HG03095 (cell line): ENCODE measurements at regions not wholly inside any gene's neighbourhood (a gene's known extent, or its start where the extent isn't known, plus 50 kb on each side); places are given as distances from the start of the nearest gene placed in this dataset.
"Not testable (repeated sequence)": the region's sequence is repeated elsewhere in the genome, so short reads cannot be mapped to it uniquely, and the experiment has no call there.

Experiments used
- ATAC-seq: cut with Tn5 transposase; IDR thresholded peaks from one replicate; pipeline ENCODE4 v1.9.1; 2021; ENCODE audit warnings: moderate library complexity; ENCODE audit not compliant: unreplicated experiment

- ATAC-seq, result no peak
These were observed 126.5 kb downstream of the VPREB1 start for GRCh38 chr22:22371031-22371541.

- ATAC-seq, result no peak
These were observed 127.5 kb downstream of the VPREB1 start for GRCh38 chr22:22372086-22372485.

GRCh38 chr22:22374163-22374562, 129.6 kb downstream of the VPREB1 start:
- no peak for ATAC-seq

- no peak for ATAC-seq
These were observed 130.0 kb downstream of the VPREB1 start for GRCh38 chr22:22374579-22374978.

- no peak for ATAC-seq
These were observed 131.2 kb downstream of the VPREB1 start for GRCh38 chr22:22375576-22376351.

DNA sequence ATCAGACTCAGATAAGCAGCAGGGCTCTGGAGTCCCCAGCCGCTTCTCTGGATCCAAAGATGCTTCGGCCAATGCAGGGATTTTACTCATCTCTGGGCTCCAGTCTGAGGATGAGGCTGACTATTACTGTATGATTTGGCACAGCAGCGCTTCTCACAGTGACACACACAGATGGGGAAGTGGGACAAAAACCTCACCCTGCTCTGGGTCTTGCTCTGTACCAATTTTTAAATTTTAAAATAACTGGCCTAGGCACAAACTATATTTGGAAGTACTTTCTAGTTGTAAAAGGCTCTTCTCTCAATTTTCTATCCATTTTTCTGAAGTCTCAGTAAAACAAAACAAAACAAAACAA, 131.7 kb downstream of the VPREB1 start:
- no peak for ATAC-seq

DNA sequence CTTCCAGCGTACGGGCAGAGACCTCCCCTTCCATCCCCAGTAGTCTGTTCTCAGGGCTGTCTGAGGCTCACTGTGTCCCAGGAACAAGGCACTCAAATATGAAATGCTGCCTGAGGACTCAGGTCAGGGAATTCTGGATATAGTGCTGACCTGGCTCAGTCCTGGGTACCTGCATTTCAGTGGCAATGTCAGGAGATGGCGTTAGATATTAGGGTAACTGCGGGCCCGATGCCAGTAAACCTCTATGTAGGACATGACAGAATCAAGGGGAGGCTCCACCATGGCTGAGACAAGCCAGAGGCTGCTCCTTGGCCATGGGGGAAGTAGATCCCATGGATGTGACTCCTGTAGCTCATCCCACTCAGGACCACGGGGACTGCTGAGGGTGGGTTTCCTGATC, 131.7 kb downstream of the ZNF280B start:
- not testable (repeated sequence) for ATAC-seq

DNA sequence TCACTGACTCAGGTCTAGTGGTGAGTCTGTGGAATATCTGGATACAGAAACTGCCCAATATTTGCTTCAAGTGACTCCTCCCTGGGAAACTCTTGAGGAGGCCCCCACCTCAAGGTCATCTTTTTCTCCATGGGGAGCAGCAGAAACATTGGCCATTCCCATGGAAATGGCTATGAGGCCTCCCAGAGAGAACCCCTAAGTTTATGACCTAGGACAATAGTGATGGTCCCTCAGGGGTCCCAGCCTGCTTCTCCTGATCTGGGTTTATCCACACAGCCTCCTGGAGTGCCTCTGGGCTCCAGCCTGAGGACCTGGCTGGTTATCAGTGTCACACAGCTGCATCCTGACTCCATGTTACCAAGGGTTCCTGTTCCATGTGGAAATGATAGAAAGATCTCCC, 131.2 kb downstream of the ZNF280B start:
- no peak for ATAC-seq

- ATAC-seq, result no peak
These were observed 129.8 kb downstream of the ZNF280B start for GRCh38 chr22:22378446-22379415.

DNA sequence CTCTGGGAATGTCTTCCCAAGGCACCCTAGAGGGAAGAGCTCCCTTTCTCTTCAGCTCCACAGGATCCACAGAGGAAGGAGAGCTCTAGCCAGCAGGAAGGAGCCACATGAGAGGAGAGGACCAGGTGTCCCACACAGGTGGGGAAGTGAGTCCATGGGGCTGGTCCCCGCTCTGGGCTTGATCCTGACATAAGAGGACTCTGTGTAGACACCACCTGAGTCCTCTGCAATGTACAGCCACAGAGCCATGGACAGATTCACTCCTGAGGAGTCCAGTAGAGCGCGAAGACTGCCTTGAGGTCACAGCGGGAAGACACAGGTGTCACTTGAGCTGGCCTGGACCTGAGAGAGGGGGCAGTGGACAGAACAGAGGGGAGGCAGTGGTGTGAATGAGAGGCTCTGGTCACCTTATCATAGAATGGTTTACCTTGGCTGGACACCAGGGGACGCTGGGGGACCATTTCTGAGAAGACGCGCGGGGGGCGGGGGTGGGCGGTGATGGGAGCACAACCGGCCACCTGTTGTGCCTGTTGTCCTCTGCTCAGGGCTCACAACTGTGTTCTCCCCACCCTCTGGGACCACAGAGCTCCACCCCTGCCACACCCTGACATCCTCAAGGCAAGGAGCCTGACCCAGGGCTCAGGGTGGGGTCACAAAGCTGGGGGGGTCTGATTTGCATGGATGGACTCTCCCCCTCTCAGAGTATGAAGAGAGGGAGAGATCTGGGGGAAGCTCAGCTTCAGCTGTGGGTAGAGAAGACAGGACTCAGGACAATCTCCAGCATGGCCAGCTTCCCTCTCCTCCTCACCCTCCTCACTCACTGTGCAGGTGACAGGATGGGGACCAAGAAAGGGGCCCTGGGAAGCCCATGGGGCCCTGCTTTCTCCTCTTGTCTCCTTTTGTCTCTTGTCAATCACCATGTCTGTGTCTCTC, 128.2 kb downstream of the ZNF280B start:
- ATAC-seq, result no peak

DNA sequence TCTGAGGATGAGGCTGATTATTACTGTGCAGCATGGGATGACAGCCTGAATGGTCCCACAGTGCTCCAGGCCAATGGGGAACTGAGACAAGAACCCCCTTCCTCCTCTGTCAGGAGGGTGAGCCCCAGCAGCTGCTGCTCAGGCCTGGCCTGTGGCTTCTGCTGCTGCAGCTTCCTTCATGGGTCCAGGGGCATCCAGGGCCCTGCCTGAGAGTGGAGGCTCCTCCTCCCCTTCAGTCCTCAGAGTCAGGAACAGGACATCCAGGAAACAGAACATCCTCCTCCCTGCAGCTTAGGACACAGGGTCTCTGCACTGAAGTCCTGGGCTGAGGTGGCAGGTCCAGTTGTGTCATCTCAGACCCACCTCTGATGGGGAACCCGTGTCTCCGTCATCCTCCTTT, 127.2 kb downstream of the ZNF280B start:
- ATAC-seq, result not testable (repeated sequence)

DNA sequence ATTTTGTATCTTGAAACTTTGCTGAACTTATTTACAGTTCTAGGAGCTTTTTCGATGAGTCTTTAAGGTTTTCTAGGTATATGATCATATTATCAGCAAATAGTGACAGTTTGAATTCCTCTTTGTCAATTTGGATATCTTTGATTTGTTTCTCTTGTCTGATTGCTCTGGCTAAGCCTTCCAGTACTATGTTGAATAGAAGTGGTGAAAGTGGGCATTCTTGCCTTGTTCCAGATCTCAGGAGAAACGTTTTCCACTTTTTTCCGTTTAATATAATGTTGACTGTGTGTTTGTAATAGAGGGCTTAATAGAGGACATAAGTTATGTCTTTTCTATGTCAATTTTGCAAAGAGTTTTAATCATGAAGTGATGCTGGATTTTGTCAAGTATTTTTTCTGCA, 124.3 kb downstream of the ZNF280B start:
- ATAC-seq, result no peak

- ATAC-seq, result no peak
These were observed 123.8 kb downstream of the ZNF280B start for GRCh38 chr22:22384668-22385244.

DNA sequence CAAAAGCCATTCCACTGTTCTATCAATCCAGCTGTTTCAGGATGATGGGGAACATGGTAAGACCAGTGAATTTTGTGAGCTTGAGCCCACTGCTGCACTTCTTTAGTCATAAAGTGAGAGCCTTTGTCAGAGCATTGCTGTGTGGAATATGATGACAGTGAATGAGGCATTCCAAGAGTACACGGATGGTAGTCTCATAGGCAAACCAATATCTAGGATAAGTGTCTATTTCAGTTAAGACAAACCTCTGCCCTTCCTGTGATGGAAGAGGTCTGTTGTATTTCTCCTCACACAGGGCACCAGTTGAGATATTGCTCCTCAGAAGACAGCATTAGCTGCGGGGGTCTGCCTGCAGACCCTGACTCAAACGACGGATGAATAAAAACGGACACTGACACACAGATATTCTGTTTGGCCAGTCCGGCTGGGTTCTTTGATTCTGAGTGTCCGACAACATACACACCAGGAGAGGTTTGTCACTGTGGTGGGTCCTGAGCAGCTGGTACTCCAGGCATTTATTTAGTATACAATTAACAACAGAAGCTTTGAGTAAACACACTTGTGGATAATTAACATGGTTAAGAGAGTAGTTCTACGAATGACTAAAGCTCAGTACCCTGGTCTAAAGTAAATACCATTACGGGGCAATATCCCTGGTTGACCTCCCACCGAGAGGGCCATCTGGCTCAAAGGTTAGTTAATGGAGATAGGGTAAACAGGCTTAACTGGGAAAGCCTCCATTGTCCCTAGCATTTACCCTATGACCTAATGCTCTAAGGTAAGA, 121.7 kb downstream of the ZNF280B start:
- no peak for ATAC-seq

DNA sequence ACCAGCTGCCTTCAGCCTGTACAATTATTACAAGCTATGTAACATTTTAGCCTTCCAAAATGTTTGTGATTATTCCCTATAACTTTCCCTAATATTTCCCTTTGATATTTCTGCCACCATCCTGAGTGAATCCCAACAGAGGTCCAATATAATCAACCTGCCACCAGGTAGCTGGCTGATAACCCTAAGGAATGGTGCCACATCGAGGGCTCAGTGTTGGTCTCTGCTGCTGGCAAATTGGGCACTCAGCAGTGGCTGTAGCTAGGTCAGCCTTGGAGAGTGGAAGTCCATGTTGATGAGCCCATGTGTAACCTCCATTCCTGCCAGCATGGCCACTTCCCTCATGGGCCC, 121.2 kb downstream of the ZNF280B start:
- ATAC-seq, result no peak

GRCh38 chr22:22388090-22388489, 120.5 kb downstream of the ZNF280B start:
- ATAC-seq, result no peak

DNA sequence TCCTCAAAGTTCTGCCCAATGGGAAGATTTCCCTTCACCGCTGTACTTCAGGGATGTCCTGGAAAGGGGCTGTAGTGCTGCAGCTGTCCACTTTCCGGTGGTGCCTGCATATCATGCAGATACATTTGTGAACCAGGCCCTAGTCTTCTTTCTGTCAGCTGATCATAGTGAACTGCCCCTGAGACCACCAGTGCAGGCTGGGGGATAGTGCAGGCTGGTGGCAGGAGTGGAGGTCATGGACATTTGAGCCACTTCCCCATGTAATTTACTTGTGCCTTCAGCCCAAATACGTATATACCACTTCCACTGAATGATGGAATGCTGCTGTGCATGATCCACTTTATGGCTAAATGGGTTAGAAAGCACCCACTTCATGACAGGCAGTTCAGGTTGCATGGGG, 120.0 kb downstream of the ZNF280B start:
- no peak for ATAC-seq

DNA sequence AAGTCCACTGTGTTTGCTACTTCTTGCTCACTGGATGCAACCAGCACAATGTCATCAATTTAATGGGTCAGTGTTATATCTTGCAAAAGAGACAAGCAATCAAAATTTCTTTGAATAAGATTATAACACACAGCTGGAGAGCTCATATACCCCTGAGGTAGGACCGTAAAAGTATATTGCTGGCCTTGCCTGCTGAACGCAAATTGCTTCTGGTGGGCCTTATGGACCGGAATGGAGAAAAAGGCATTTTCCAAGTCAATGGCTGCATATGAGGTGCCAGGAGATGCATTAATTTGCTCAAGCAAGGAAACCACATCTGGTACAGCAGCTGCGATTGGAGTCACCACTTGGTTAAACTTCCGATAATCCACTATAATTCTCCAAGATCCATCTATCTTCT, 119.1 kb downstream of the ZNF280B start:
- ATAC-seq, result no peak

GRCh38 chr22:22390989-22391388, 117.6 kb downstream of the ZNF280B start:
- ATAC-seq, result no peak

- no peak for ATAC-seq
These were observed 117.0 kb downstream of the ZNF280B start for GRCh38 chr22:22391543-22391942.
